ENCODE measurements at regions not wholly inside any gene's neighbourhood (a gene's known extent, or its start where the extent isn't known, plus 50 kb on each side); places are given as distances from the start of the nearest gene placed in this dataset.

DNA sequence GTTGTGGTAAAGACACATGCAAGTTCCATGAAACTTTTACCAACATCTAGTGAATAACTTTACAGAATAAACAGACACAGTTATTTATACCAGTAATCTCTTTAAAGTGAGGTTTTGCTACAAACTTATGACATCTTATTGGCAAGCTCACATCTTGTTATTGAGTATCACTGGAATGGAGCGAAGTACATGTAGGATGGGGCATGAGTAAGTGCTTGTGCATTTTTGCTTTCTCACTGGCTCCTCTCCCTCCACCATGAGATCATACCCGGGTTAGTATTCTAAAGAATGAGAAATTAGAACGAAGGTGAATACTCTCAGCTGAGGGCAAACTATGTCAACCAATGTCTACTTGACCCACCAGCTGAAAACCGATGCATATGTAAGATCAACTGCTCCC is 193.3 kb upstream of the ZNF717 start:
- TF ChIP-seq POLR2AphosphoS5 (IDR thresholded peaks at IDR 0.05; ENCODE audit: low read depth, low read length) (no peak), POLR2A (IDR thresholded peaks at IDR 0.05; ENCODE audit: low read depth, low read length) (no peak), TAF1 (IDR thresholded peaks at IDR 0.05; ENCODE audit: borderline replicate concordance, low read depth, low read length) (no peak)

Measured in GM12892 (cell line).